Frontal cortex (tissue), 3 donors: ENCODE measurements at regions not wholly inside any gene's neighbourhood (a gene's known extent, or its start where the extent isn't known, plus 50 kb on each side); places are given as distances from the start of the nearest gene placed in this dataset.

Experiments used
- DNase-seq, 2 donors: peaks; one replicate each; pipeline ENCODE4 v3.0.0; 2012; ENCODE audit warnings: low spot score in 2 of 2
- FAIRE-seq: peaks from 2 replicates; lab custom pipeline; 2012; peaks lifted over from hg19 to GRCh38; lab: Jason Lieb, UNC
- donor health status: control.
- donor health status: control.
- donor health status: control.

GRCh38 chr5:93280518-93280917 is 300.5 kb downstream of the NR2F1-AS1 start:
- DNase-seq (no peak), FAIRE-seq (no peak)

- DNase-seq: no peak
- FAIRE-seq: no peak
Measured at GRCh38 chr5:93279296-93279963, 301.6 kb downstream of the NR2F1-AS1 start.

- no peak for FAIRE-seq
- DNase-seq: no peak
Measured at GRCh38 chr5:93278896-93279295, 302.1 kb downstream of the NR2F1-AS1 start.

- FAIRE-seq: no peak
- DNase-seq: no peak
Measured at GRCh38 chr5:93277051-93277450, 304.0 kb downstream of the NR2F1-AS1 start.

GRCh38 chr5:93275376-93275775 is 305.6 kb downstream of the NR2F1-AS1 start:
- no peak for FAIRE-seq
- no peak for DNase-seq

GRCh38 chr5:93274291-93274690 is 306.7 kb downstream of the NR2F1-AS1 start:
- FAIRE-seq: no peak
- no peak for DNase-seq

- no peak for DNase-seq
- FAIRE-seq: no peak
Measured at GRCh38 chr5:93273176-93273575, 307.8 kb downstream of the NR2F1-AS1 start.

- DNase-seq (no peak), FAIRE-seq (no peak)
Measured at GRCh38 chr5:93272108-93272507, 308.9 kb downstream of the NR2F1-AS1 start.

- no peak for DNase-seq
- no peak for FAIRE-seq
Measured at GRCh38 chr5:93267736-93268135, 313.3 kb downstream of the NR2F1-AS1 start.

GRCh38 chr5:93267276-93267675 is 313.7 kb downstream of the NR2F1-AS1 start:
- FAIRE-seq (no peak), DNase-seq (no peak)

GRCh38 chr5:93257616-93258015 is 323.4 kb downstream of the NR2F1-AS1 start:
- FAIRE-seq (no peak), DNase-seq (no peak)

- FAIRE-seq (no peak), DNase-seq (no peak)
Measured at GRCh38 chr5:93255796-93256195, 325.2 kb downstream of the NR2F1-AS1 start.

- no peak for FAIRE-seq
- no peak for DNase-seq
Measured at GRCh38 chr5:93252165-93252564, 328.9 kb downstream of the NR2F1-AS1 start.

GRCh38 chr5:93251347-93251746 is 329.7 kb downstream of the NR2F1-AS1 start:
- no peak for FAIRE-seq
- no peak for DNase-seq

- no peak for FAIRE-seq
- DNase-seq: no peak
Measured at GRCh38 chr5:93250424-93250823, 330.6 kb downstream of the NR2F1-AS1 start.

GRCh38 chr5:93249651-93250289 is 331.2 kb downstream of the NR2F1-AS1 start:
- DNase-seq: no peak
- no peak for FAIRE-seq

GRCh38 chr5:93247105-93247504 is 333.9 kb downstream of the NR2F1-AS1 start:
- FAIRE-seq: no peak
- DNase-seq: no peak

GRCh38 chr5:93246090-93246855 is 334.7 kb downstream of the NR2F1-AS1 start:
- FAIRE-seq: no peak
- DNase-seq: no peak

GRCh38 chr5:93245226-93245625 is 335.8 kb downstream of the NR2F1-AS1 start:
- no peak for FAIRE-seq
- no peak for DNase-seq

GRCh38 chr5:93243481-93243880 is 337.5 kb downstream of the NR2F1-AS1 start:
- FAIRE-seq (no peak), DNase-seq (no peak)

GRCh38 chr5:93240228-93240834 is 340.7 kb downstream of the NR2F1-AS1 start:
- FAIRE-seq: no peak

More at GRCh38 chr5:93240228-93240834, 340.7 kb downstream of the NR2F1-AS1 start:
- no peak for DNase-seq
